ENCODE measurements at regions not wholly inside any gene's neighbourhood (a gene's known extent, or its start where the extent isn't known, plus 50 kb on each side); places are given as distances from the start of the nearest gene placed in this dataset.

GRCh38 chr6:40714576-40715564 lies 127.7 kb upstream of the LRFN2 start:
- TF ChIP-seq CTCF (IDR thresholded peaks at IDR 0.05; ENCODE audit: insufficient read depth, low read length, poor library complexity, severe bottlenecking): no peak
- no peak for TF ChIP-seq EZH2phosphoT487 (conservative IDR thresholded peaks at IDR 0.05; ENCODE audit: low read length)
